SKM-1 (cell line): ENCODE measurements at regions not wholly inside any gene's neighbourhood (a gene's known extent, or its start where the extent isn't known, plus 50 kb on each side); places are given as distances from the start of the nearest gene placed in this dataset.

ENCODE experiments used
- DNase-seq: peaks from one replicate; lab custom pipeline; 2025; ENCODE audit not compliant: unreplicated experiment; lab: John Stamatoyannopoulos, UW

DNA sequence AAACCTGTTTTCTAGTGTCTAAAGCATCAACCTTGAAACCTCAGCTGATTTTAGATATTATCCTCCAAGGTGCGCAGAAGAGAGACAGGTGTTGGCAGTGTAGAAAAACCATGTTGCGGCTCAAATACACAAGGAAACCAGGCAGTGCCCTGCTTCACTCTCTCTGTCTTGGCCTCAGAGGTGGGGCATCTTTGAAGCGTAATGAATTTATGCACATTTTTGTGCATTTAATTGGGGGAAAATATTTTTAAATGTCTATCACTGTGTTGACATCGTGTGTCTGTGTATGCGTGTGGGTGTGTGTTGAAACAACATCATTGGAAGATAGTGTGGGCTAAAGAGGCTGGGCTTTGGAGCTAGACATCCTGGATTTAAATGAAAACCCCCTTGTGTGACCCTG is 334.0 kb upstream of the CHD6 start:
- no peak for DNase-seq

DNA sequence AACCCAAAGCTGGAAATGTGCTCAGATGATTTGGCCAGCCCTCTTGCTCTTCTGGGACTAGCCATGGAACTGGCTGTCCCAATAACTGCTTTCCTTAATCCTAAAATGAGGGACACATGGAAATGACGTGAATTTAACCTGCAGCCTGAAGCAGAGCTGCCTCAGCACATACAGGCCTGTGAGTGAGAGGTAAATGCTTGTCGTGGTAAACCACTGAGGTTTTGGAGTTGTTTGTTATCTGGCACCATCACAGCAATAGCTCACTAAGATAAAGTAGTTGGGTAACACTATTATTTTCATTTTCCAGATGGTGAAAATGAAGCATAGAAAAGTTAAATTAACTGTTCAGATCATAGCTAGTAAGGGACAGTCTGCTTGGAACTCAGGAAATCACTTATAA is 333.4 kb upstream of the CHD6 start:
- no peak for DNase-seq

DNA sequence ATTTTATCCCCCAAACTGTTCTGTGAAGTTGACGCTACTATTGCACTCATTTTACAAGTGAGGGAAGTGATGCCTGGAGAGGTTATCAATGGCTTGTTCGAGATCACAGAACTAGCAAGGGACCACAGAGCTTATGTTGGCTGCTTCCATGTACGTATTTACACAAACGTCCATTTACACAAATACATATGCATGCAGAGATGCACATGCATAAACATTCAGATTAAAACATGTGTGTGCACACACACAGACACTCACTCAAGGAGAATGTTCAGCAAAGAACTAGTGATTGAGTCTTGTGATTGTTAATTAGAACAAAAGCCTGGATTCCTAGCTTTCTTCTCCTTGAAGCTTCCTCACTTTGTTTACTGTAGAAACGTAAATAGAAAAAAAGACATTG is 321.5 kb upstream of the CHD6 start:
- DNase-seq: no peak

DNA sequence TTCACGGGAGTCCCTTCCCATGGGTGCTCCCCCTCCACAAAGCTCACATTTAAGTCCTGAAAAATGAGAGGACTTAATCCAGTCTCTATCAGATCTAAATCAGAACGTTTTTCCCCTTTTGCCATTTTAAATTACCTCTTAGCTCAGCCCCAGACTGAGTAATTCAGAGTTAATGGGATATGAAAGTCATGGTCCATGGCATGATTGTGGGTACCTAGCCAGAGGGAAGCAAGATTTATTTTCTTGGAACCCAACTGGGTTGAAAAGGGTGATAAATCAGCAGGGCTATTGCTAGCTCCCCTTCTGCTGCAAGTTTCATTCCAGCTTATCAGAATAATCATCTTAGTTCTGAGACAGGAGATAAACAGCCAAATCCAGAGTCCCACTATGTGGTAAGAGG is 320.2 kb upstream of the CHD6 start:
- no peak for DNase-seq

DNA sequence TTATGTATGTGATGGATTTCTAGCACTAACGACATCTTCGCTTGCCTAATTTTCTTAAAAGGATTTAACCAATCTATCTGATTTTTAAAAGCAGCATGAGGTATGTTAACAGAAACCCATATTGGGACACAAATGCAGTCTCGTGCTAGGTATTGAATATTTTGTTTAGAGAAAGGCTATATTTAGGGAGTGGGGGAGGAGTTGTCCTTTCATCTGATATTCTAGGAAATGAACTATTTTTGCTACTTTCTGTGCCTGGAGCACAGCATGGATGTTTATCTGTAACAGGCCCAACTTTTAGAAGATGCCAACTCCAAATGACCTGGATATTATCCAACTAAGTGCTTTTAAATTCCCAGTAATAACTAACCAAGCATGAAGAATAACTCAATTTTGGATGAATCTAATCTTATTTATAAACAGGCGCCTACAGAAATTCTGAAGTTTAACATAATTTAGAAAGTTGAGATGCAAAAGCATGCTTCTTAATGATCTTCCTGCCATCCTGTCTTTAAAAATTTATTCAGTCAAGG is 317.1 kb upstream of the CHD6 start:
- DNase-seq: no peak

DNA sequence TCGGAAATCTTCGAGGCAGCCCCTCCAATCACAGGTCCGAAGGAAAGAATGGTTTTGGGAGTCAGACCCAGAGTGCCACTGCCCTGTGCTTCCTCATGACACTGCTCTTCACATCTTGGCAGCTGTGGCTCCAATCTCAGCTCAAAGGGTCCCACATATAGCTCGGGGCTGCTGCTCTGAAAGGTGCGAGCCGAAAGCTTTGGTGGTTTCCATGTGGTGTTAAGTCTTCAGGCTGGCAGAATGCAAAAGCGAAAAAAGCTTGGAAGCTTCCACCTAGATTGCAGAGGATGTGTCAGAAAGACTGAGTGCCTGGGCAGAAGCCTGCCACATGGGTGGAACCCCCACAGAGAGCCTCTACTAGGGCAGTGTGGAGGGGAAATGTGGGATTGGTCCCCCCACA is 314.3 kb upstream of the CHD6 start:
- no peak for DNase-seq

DNA sequence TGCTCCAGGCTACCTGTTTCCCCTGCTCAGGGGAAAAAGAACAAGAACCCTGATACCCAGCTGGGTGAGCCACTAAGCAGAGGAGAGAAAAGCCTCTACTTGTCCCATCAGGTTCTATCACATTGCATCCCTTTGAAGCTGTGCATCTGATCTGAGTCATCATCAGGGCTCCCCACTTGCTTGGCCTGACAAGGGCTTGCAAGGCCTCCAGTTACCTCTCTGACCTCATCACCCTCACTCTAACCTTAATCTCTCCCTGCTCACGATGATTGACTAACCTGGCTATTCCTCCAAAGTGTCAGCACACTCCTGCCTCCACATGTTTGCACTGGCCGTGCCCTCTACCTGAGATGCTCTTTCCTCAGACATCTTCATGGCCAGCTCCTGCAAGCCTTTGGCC is 309.5 kb upstream of the CHD6 start:
- no peak for DNase-seq

DNA sequence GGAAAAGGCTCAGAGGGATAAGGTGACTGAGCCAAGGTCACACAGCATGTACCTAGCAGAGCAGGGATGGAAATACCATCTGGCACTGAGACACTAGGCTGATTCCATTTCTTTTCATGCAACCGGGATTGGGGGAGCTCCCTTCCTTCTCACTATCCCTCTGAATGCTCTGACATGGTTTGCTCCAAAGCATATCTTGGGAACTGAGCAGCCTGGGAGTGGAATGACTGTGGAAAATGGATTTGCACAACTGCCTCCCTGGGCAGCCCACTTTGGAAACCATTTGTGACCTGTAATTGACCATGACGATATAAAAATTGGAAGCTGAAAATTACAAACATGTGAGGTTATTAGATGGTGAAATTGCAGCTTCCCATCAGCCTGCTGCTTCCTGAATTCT is 309.0 kb upstream of the CHD6 start:
- no peak for DNase-seq

DNA sequence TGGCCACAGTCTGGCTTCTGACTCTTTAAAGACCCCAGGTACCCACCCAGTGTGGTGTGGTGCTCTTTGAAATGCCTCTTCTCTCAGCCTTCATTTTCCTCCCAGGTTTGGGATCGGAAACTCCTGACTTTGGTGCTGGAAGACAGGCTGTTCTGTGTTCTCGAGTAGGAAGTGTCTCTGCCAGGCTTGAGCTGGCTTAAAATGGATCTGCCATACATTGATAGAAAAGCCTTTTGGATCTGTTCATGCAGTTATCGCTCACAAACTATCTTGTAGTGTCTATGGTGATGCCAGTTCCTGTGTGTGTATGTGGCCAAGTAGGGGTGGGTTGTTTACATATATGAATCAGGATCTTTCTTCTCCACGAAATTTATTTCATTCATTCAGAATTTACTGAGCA is 307.3 kb upstream of the CHD6 start:
- no peak for DNase-seq

DNA sequence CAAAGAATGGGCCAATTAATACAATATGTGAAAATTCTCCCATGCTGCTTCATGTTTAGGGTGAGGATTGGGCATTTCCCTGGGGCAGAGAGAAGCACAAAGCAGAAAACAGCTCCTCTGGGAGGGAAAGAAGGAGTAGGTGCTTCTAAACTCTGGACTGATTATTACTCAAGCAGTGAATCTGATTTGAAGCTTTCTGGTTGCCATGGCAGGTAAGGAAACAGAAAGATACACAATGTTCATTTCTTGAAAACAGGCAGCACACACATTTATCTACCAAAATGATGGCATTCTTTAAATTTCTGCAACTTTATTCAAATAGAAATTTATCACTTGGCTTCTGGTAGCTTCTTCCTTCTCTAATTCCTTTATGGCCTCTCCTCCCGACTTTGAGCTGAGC is 305.4 kb upstream of the CHD6 start:
- no peak for DNase-seq

DNA sequence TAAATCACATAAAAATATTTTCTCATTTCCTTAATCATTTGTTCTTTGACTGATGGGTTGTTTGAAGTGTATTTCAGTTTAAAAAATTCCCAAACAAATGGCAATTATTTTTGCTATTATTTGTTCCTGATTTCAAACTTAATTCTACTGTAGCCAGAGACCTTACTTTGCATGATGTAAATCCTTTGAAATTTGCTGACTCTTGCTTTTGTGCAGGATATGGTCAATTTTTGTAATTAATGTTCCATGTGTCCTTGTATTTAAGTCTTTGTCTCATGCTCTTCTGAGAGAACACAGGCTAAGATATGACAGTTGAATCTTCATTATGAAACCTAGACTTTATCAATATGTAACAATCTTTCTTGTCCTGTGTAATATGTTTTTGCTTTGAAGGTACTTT is 295.0 kb upstream of the CHD6 start:
- no peak for DNase-seq

DNA sequence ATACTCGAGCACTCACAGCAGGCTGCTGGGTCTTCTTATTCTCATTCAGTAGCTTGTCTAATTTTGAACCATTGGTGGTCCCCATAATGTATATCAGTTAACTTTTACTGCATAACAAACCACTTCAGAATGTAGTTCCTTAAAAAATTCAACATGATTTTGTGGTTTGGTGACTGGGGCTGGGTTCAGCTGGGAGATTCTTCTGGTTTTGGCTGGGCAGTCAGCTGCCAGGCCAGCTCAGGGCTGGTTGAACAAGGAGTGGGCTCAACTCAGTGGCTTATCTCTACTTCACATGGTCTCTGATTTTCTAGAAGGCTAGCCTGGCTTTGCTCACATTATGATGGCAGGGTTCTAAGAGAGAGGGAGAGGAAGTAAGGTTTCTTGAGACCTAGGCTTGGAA is 292.4 kb upstream of the CHD6 start:
- no peak for DNase-seq

DNA sequence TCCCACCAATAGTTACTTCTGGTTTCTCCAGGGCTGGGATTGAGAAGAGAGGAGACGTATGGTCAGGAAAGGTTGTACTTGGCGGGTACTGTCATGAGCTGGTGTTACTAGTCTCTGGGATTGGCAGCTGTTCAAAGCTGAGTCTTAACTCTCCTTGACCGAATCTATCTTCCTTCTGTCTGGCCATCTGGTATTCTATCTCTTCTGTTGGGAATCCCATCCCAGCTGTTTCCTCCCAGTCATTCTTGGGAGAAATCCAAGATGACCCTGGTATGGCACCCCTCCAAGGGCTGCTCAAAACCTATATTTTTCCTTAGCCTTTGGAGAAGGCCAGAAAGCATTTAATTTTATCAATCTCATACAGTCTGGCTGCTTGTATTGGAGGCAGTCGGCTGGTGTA is 287.0 kb upstream of the CHD6 start:
- DNase-seq: no peak

DNA sequence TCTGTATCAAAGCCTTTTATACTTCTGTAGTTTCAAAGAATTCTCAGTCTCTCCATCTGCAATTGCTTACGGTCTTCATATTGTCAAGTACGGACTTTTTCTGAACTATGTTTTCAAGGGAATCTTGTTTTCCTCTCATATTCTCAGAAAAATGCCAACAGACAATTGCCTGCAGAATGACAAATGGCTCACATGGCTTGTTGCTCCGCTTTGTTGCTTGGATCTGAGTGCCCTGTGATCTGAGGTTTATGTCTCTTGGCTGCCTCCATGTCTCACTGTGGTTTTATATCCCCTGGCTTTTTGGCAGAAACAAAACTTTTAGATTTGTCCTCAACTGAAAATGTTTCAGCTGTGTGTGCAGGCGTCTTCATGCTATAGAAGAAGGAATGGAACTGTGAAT is 285.4 kb upstream of the CHD6 start:
- DNase-seq: no peak

DNA sequence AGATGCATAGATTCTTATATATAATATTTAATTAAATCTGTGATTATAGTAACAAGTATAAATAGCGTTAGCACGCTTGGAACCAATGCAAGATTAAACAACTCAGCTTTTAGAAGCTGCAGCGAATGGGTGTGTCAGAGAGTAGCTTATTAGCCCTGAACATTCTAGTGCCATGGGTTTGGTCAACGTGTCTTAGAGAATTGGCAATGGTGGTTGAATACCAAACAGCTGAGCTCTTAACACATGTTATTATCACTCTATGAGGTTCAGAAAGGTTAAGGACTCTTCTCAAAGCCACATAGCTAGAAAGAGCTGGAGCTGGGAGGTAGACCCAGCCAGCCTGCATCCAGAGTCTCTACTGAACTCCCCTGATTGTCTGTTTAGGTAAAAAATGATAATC is 284.2 kb upstream of the CHD6 start:
- DNase-seq: no peak

DNA sequence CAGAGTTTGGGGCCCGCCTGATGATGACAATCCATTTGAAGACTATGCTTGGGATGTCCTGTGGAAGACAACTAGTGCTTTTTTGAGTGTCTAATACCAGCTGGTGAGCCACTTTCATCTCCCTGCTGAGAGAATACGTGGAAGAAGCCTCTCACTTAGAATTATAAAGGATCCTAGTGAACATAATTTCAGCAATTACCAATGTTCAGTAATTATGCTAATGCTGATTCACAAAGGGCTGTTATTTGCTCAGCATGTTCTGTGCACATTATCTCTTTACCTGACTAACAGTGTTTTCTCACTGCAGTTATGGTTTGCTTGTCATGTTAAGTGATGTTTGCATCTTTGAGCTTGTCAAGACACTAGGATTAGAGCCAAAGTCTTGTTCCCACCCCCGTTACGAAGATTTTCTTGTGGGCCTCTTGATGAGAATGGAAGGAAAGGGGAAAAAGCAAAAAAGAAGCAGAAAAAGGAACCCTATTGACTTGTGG is 282.1 kb upstream of the CHD6 start:
- DNase-seq: no peak

DNA sequence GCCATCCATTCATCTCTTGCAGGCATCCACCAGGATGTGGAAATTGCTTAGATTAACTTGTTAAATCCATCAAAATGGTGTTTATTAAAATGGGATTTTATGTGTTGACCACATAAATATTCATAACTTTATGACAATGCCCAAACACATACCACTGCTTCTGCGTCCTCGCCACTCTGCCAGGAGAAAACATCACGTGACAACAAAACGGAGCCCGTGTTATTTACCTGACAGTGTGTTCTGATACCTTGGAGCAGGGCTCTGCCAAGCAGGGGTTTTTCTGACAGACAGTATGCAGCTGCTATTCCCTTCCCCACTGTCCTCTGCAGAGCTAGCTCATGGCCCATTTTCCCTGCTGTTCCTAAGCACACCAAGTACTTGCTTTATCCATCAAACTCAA is 279.5 kb upstream of the CHD6 start:
- DNase-seq: no peak

DNA sequence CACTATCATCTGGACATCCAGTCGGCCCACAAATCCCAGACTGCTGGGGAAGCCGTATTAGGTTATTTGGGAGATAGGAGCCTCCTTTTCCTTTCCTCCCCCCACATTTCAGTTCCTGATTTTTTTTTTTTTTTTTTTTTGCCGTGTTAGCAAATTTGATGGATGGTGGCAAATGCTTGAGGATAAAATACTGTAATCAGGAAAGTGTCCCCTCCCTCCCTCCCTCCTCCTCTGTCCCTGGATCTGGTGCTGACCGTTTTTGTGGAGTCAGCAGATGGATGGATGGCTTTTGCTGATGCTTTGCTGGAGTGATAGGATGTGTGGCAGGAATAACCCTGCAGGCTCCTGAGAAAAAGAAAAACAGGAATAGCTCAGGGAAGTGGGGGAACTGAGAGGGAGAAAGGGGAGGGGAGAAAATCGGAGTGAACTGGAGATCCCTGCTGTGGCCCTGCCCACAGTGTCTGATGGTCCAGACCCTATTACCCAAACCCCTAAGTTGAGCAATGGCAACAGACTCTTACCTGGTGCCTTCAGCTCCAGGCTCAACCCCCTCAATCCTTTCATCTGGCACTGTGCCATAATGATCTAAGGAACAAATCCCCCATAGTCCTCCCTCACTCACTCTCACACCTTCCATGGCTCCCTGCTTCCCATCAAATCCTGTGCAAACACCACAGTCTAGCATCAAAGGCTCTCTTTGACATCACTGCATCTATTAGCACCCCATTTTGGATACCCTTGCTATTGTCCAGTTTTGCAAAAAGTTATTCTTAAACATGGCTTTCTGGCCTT is 277.3 kb upstream of the CHD6 start:
- DNase-seq: no peak

DNA sequence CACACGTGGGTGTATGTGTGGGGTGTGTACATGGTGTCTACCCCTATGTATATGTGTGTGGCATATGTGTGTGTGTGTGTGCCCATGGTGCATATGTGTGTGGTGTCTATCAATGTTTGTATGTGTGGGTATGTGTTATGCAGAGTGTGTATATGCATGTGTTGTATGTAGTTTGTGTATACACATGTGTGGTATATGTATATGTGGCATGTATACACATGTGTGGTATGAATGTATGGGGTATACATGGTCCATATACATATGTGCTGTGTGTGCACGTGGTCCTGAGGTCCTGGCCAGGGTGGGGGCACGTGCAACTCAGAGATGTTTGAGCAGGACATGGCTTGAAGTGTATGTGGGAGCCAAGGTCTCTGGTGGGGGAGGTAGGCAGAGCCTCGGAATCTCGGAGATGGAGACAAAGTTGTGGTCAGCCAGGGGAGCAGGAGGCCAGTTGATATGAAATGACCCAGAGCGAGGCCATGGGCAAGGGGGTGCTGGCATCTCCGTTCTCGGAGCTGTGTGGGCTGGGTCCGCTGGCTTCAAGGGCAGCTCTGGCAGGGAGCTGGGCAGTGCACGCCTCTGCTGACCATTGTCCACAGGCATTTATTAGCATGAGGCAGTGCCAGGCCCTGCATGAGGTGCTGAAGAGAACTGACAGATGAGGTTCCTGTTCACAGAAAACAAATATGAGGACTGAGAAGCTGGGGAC is 276.2 kb upstream of the CHD6 start:
- DNase-seq: no peak

DNA sequence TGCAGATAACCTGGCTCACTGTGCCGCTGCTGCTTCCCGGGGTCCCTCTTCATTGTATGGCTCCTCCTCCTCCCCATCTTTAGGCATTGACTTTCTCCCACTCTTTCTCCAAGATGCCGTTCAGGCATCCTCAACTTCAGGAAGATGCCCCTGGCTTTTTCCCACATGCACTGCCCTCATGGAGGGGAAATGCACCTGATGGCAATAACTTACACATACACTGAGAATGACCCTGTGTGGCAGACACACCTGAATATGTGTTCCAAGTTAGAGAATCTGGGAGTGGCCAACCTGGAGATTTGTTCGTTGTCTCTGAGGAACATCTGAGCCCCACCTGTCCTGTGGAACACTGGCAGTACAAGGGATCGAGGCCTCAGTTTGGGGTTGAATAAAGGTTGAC is 273.9 kb upstream of the CHD6 start:
- no peak for DNase-seq

DNA sequence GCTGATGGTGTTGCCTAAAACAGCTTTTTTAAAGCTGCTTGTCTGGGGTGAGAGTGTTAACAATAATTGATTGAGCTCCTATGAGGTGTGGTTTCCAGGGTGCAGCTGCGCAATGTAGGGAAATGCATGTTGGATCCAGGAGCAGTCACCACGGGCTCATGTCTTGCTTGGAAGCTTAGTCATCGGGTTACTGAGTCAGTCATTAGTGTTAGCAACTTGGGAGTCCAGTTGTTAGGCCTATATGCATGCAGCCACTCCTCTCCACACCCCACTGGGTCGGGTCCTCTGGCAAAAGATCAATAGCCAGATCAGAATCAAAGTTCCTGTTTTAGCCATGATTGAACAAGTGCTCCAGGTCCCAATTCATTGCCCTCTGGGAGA is 271.7 kb upstream of the CHD6 start:
- no peak for DNase-seq

DNA sequence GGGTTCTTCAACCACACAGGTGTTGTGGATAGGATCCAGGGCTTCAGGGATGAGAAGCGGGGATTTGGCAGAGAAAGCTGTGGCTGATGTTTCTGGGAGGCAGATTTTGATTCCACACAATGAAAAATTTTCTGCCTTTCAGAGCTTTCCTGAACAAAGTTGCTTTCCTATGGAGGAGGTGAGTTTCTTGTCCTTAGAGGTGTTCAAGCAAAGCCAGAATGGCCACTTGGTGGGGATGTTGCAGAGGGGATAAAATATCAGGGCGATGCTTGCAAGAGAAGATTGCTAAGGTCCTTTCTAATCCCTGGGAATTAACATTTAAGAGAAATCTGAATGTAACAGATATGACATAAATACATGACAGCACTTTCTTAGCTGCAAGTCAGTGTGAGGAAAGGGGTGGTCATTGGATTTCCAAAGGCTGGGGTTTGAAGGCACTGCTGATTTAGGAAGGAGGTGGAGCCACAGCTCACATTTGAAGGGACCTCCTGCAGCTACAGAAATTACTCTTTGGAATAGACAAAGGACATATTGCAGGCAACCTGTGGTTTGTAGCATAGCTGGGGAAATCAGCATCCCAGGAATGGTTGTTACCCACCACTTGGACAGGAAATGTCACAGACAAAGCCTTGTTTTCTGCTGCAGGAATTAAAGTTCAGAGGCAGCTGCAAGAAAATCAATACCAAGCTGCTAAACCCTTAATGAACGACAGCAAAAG is 271.1 kb upstream of the CHD6 start:
- no peak for DNase-seq
